ENCODE measurements at regions not wholly inside any gene's neighbourhood (a gene's known extent, or its start where the extent isn't known, plus 50 kb on each side); places are given as distances from the start of the nearest gene placed in this dataset.

DNA sequence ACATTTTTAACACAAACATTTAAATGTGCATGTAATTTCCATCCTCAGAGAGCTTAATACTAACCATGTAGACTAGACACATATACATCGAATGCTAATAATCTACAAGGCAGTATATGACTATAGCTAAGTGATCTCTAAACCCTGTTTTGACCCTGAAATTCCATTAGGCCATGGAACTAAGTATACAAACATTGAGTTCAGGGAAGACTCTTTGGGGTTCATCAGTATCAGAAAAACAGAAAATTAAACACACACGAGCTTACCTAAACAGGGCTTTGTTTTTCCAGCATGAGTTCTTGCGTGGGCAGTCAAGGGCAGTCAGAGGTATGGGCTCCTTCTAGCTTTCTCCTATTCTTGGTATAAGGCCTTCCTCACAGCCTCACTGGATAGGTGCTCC is 106.0 kb upstream of the COPS8 start:
- DNase-seq (ENCODE audit: insufficient read length, low spot score) (no peak), FAIRE-seq (no peak)
- TF ChIP-seq POLR2A (IDR thresholded peaks at IDR 0.05; ENCODE audit: low read depth, low read length) = no peak

DNA sequence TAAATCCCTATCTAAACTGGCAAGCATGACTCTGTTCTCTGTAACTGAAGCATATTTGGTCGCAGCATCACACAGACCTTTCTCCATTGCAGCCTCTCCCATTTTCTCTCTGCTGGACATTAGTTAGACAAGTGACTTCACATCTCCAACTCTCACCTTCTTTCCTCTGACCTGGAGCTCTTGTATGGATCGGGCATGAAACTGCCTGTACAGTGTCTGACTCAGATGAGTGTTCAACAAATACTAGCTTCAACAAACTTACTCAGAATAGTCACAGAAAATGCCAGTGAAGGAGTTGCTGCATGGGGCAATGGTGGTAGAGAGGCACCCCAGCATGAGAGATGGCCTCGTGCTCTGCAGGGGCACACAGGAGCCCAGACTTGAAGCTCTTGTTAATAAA is 104.7 kb upstream of the COPS8 start:
- no peak for TF ChIP-seq POLR2A (IDR thresholded peaks at IDR 0.05; ENCODE audit: low read depth, low read length)
- no peak for FAIRE-seq
- no peak for DNase-seq (ENCODE audit: insufficient read length, low spot score)

DNA sequence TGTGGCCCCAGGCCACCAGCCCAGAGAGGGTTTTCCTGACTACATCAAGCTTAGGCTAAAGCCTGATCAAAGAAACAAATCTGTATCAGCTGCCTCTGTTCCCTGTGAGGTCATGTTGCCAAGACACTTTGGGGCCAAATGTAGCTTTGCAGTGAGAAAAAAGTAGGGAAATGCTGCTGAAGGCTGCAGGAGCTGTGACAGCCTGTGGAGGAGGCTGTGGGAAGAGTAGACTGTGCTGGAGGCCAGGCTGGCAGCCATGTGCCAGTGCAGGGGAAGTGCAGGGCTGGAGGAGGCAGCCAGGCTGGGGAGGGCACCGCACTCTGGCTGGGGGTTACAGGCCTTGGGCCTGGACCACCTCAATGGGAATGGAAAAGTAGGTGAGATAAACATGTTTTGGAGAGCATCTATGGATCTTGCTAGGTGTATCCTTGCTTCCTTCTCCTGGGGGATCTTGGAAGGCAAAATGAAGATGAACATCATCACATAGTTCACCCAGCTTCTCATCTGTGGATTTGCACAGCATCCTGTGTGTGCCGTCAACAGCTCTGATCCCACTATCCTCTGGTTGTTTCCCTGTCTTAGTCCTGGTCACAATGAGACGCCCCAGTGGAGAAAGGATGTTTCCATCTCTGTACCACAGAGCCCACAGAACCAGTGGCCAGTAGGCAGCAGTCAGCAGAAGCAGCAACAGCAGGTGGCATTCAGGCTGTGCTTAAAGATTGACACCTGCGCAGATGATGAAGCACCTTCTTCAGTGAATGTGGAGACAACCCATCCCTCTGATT is 103.8 kb upstream of the COPS8 start:
- no peak for TF ChIP-seq POLR2A (IDR thresholded peaks at IDR 0.05; ENCODE audit: low read depth, low read length)
- DNase-seq (ENCODE audit: insufficient read length, low spot score) = no peak
- no peak for FAIRE-seq

DNA sequence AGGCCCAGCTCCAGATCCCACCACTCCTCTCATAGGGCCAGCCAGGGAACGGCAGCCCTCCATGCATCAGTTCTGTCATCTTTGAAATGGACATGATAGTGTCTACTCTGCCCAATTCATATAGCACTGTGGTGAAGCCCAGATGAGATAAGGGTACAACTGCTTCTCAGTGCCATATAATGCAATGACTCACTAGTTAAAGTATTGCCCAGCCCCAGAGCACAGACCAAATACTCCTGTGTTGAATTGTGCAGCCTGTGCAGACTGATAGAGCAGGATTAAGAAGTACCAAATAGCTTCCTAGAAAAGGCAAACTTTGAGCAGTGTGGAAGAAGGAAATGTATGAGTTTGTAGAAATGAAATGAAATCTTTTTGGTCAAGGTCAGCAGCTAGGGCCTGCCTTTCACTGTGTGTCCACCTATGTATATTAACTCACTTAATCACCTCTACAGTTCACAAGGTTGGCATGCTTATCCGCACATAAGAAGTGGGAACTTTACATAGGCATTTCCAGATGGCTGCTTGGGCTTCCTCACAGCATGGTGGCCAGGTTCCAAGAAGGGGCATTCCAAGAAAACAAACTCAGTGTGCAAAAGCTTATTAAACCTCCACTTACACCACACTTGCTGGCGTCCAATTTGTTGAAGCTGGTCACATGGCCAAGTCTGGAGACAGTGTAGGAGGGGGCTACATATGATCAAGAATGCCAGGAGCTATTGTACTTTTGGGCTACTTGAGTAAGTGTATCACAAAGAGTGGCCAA is 102.8 kb upstream of the COPS8 start:
- TF ChIP-seq POLR2A (IDR thresholded peaks at IDR 0.05; ENCODE audit: low read depth, low read length) = no peak
- FAIRE-seq = no peak

DNA sequence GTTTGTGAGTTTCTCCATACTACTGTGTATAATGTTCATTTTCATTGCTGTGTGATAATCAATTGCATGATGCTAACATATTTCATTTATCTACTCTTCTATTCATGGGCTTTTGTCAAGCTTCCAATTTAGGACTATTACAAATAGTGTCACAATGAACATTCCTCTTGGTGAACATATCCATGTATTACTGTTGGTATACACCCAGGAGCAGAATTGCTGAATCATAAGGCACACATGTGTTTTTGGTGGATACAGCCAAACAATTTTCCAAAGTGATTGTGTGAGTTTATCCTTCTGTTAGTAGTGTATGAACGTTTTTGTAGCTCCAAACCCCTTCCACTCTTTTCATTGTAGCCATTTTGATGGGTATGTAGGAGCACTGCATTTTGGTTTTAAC is 101.6 kb upstream of the COPS8 start:
- no peak for DNase-seq (ENCODE audit: insufficient read length, low spot score)
- no peak for FAIRE-seq
- TF ChIP-seq POLR2A (IDR thresholded peaks at IDR 0.05; ENCODE audit: low read depth, low read length) = no peak

More for the DNA sequence above, 102.8 kb upstream of the COPS8 start:
- no peak for DNase-seq (ENCODE audit: insufficient read length, low spot score)

DNA sequence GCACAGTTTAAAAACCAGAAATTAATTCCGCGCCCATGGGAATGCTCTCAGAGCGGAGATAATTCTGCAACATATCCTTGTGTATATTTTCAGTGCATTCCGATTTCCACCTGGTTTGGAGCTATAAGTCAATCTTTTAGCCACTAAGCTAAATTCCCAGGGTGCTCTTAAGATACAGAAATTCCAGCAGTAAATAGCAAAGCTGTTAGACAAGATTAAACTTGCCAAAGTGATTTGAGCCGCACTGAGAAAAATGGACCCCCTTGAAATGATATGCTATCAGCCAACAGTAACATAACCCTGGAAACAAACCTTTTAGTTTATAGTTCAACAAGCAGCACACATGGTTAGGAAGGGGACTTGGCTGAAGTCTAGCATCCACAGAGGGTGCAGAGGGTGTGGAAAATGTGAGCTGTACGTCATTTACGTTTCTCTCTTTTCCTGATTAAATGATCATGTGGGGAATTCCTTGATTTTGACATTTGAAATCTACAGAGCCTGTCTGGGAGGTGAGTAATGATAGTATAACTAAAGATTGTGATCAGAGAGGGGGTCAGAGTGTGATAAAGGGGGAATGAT is 99.8 kb upstream of the COPS8 start:
- FAIRE-seq = no peak
- TF ChIP-seq POLR2A (IDR thresholded peaks at IDR 0.05; ENCODE audit: low read depth, low read length) = no peak
- DNase-seq (ENCODE audit: insufficient read length, low spot score) = no peak

DNA sequence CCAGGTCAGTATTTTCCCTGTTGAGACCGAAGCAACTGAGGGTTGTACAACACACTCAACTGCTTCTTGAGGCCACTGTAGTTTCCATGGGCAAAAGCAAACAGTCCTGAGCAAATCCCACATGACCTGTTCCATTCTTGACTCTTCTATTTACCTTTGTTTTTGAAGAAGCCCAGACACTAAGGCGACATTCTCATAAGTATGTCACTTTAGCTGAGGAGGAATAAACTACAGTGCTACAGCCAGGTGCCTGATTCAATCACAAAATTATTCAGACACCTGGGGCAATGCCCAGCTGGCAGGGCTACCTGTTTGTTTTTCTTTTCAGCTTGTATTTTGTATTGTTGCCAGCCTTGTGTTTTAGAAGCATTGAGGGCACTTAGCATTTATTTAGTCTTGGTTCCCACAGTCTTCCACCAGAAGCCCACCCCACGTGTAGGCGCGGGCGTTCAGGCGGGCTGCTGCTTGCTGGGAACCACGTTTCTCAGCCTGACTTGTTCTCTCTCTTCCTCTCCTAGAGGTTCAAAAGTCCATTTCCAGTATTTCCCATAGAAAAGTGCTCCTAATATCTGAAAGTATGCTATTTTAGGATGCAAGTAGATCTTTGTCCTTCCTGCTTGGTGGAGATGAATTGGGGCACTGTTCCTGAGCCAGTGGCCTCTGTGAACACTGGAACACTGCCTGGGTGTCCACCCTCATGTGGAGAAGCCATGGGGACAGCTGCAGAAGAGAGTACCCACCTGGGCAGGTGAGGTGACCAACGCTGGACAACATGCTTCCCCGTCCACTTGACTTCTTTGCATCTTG is 99.0 kb upstream of the COPS8 start:
- no peak for TF ChIP-seq POLR2A (IDR thresholded peaks at IDR 0.05; ENCODE audit: low read depth, low read length)
- no peak for FAIRE-seq
- DNase-seq (ENCODE audit: insufficient read length, low spot score) = no peak

DNA sequence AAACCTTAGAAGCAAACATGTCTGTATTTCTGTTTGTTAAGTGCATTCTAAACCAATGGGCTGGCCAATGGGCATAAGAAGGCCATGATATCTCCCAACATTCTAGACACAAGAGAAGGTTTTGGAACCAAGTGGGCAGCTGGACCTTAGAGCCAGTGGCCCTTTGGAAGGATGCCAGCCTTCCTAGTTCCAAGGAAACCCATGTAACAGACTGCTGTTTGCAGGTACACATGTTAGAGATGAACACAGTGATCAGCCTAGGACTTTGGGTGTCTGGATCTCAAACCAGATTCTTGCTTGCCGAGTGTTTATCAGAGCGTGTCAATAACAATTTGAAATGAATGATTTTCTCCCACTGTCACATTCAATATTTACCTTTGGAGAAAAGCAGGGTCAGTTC is 97.5 kb upstream of the COPS8 start:
- no peak for DNase-seq (ENCODE audit: insufficient read length, low spot score)
- FAIRE-seq = no peak
- TF ChIP-seq POLR2A (IDR thresholded peaks at IDR 0.05; ENCODE audit: low read depth, low read length) = no peak

DNA sequence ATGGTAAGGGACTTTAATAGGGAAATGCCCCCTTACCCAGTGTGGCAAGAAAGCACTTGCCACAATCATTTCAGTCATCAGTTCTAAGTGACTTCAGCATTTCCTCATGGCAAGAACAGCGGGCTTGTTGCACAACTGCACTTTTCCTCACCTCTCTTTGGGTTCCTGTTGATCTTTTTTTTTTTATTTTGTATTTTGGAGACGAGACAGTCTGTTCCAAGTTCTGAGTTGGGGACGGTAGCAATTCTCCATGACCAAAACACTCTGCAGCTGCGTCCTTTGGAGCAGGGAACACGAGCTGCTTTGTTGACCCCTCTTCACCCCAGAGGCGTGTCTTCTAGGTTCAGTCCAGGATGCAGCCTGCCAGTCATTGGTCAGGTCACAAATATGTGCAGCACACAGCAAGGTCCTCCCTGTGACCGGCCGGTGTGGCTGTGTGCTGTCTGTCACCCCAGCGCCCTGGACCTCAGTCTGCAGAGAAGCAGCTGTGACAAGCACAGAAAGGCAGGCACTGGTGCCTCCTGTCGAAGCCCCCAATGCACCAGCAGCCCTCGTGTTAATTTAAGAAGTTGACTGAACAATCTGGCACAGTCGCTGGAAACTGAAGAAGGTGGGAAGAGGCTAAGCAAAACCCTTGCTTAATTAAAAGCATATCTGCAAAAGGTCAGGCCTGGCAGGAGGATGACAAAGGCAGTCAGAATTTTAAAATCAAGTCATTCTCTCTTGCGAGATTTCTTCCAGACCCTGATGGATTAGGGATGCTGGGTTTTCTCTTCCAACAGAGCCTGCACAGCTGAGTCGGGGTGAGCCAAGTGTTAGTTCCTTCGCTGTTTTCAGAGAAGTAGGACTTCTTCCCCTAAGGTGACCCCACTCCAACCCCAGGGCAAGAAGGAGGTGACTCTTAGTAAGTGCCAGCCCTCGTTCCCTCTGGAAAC is 96.7 kb upstream of the COPS8 start:
- FAIRE-seq (no peak), DNase-seq (ENCODE audit: insufficient read length, low spot score) (no peak)
- TF ChIP-seq POLR2A (IDR thresholded peaks at IDR 0.05; ENCODE audit: low read depth, low read length) = no peak

DNA sequence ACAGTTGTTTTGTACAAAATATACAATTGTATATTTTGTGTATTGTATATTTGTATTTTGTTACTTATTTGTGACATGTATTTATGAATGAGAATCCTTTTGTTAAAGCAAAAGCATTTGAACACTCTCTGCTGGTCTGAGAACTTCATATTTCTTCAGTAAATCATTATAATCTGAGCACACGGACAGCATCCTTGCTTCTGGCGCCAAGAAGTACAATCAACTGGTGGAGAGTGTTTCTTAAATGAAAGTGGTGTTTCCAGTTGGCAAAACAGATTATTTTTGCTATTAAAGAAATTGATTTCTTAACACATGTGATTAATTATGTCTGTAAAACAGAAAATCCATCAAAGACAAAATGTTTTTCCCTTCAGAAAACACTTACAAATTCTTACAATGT is 95.1 kb upstream of the COPS8 start:
- FAIRE-seq (no peak), DNase-seq (ENCODE audit: insufficient read length, low spot score) (no peak)
- TF ChIP-seq POLR2A (IDR thresholded peaks at IDR 0.05; ENCODE audit: low read depth, low read length) = no peak

DNA sequence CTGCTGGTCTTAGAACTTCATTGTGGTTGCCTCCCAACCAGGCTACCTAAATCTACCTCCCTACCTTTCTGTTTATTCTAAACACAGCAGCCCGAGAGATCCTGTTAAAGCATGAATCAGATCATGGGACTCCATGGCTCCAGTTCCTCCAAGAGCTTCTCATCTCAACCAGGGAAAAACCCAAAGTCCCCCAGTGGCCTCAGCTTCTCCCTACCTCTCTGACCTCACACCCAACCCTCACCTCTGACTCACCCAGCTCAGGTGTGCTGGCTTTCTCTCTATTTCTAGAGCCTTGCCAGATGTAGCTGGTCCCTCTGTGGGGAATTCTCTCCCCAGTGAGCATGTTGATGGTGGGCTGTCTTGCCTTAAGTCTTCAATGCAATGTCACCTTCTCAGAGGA is 93.8 kb upstream of the COPS8 start:
- no peak for FAIRE-seq
- TF ChIP-seq POLR2A (IDR thresholded peaks at IDR 0.05; ENCODE audit: low read depth, low read length) = no peak
- no peak for DNase-seq (ENCODE audit: insufficient read length, low spot score)

DNA sequence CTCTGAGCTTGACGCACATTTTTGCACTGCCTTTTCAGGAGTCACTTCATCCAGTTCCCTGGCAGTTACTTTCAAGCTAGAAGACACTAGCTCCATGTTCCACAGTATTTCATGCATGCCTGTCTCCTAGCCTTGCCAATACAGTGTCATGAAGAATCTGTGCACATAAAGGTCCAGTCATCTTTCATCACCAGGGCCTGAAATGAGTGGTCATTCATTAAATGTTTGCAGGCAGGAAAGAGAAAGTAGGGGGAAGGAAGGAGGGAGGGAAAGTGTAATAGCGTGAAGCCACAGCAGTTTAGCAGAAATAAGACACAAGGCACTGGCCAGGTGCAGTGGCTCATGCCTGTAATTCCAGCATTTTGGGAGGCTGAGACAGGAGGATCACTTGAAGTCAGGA is 92.4 kb upstream of the COPS8 start:
- no peak for DNase-seq (ENCODE audit: insufficient read length, low spot score)
- TF ChIP-seq POLR2A (IDR thresholded peaks at IDR 0.05; ENCODE audit: low read depth, low read length) = no peak
- no peak for FAIRE-seq

DNA sequence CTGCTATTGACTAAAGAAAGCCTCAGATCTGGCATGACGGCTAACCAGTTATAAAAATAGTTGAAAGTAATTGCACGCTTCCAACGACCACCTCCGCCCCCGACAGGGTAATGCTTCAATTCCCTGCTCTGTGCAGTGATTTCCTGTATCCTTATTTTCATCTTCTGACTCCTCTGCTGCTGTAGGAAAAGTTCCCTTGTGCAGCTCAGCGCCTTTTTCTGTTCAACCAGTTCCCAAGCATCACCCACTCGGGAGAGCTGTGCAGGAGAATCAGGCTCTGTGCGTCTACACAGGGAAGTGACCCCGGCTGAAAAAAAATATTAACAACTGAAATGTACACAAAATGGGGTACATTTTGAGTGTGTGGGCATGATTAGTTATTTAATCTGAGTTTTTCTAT is 91.3 kb upstream of the COPS8 start:
- no peak for TF ChIP-seq POLR2A (IDR thresholded peaks at IDR 0.05; ENCODE audit: low read depth, low read length)
- FAIRE-seq (no peak), DNase-seq (ENCODE audit: insufficient read length, low spot score) (no peak)
